ENCODE measurements at regions not wholly inside any gene's neighbourhood (a gene's known extent, or its start where the extent isn't known, plus 50 kb on each side); places are given as distances from the start of the nearest gene placed in this dataset.

GRCh38 chr6:21406316-21406715, 187.2 kb upstream of the SOX4 start:
- POLR2A ChIA-PET = no interaction called here
- Histone ChIP-seq H3K36me3 (ENCODE audit: control insufficient read depth in 2 of 2, insufficient read depth in 1 of 2, low read length in 2 of 2) (no peaks in the 10 kb centered on the region), H3K4me3 (ENCODE audit: low read depth, low read length) (no peak overlapping the region), H3K27ac (ENCODE audit: extremely low read depth, low read depth, low read length) (no peak overlapping the region), H3K4me1 (ENCODE audit: control insufficient read depth, insufficient read depth, low read length) (no peaks in the 10 kb centered on the region), H3K9me3 (ENCODE audit: control insufficient read depth, insufficient read depth, low read depth, low read length) (no peaks in the 10 kb centered on the region)
- TF ChIP-seq GLIS1 (tag by site-specific recombination; IDR thresholded peaks at IDR 0.05) (no peak), ZNF24 (tag by site-specific recombination; IDR thresholded peaks at IDR 0.05) (no peak), ZNF792 (tag by site-specific recombination; IDR thresholded peaks at IDR 0.05) (no peak), ZNF488 (tag by site-specific recombination; IDR thresholded peaks at IDR 0.05) (no peak), ZNF114 (tag by site-specific recombination; IDR thresholded peaks at IDR 0.05) (no peak), OSR2 (tag by site-specific recombination; IDR thresholded peaks at IDR 0.05) (no peak), PRDM10 (tag by site-specific recombination; IDR thresholded peaks at IDR 0.05) (no peak), ZNF184 (tag by site-specific recombination; IDR thresholded peaks at IDR 0.05) (no peak), RBAK (tag by site-specific recombination; IDR thresholded peaks at IDR 0.05) (no peak), ZNF510 (tag by site-specific recombination; IDR thresholded peaks at IDR 0.05; ENCODE audit: insufficient replicate concordance) (no peak)
- CTCF ChIA-PET = no interaction called here

GRCh38 chr6:21409231-21409630, 184.3 kb upstream of the SOX4 start:
- Histone ChIP-seq H3K9me3 (ENCODE audit: control insufficient read depth, insufficient read depth, low read depth, low read length) (no peaks in the 10 kb centered on the region), H3K4me3 (ENCODE audit: low read depth, low read length) (no peak overlapping the region), H3K36me3 (ENCODE audit: control insufficient read depth in 2 of 2, insufficient read depth in 1 of 2, low read length in 2 of 2) (no peaks in the 10 kb centered on the region), H3K4me1 (ENCODE audit: control insufficient read depth, insufficient read depth, low read length) (peaks cover 8% of the 10 kb centered on the region), H3K27ac (ENCODE audit: extremely low read depth, low read depth, low read length) (no peak overlapping the region)
- CTCF ChIA-PET = interaction anchor here (0.6 kb wide), 1 partner anchor 41 kb away, joined by 3 read pairs; no protein-coding TSS in a partner anchor
- POLR2A ChIA-PET = interaction anchor here (0.9 kb wide), 1 partner anchor 13 kb away, joined by 3 read pairs; no protein-coding TSS in a partner anchor
- no peak for TF ChIP-seq GFI1B (tag by site-specific recombination; IDR thresholded peaks at IDR 0.05)
- no peak for TF ChIP-seq ZBTB8A (tag by site-specific recombination; IDR thresholded peaks at IDR 0.05)
- TF ChIP-seq GLIS2 (tag by site-specific recombination; IDR thresholded peaks at IDR 0.05) = no peak
- TF ChIP-seq ZNF610 (tag by site-specific recombination; IDR thresholded peaks at IDR 0.05; ENCODE audit: borderline replicate concordance) = no peak
- no peak for TF ChIP-seq ZBTB20 (tag by site-specific recombination; IDR thresholded peaks at IDR 0.05)
- no peak for TF ChIP-seq WT1 (tag by site-specific recombination; IDR thresholded peaks at IDR 0.05)
- TF ChIP-seq ZNF248 (tag by site-specific recombination; IDR thresholded peaks at IDR 0.05) = no peak
- no peak for TF ChIP-seq ZNF391 (tag by site-specific recombination; IDR thresholded peaks at IDR 0.05; ENCODE audit: borderline replicate concordance, low read depth)

- Histone ChIP-seq H3K27ac (ENCODE audit: extremely low read depth, low read depth, low read length) (no peak overlapping the region), H3K4me1 (ENCODE audit: control insufficient read depth, insufficient read depth, low read length) (peaks cover 13% of the 10 kb centered on the region), H3K4me3 (ENCODE audit: low read depth, low read length) (no peak overlapping the region), H3K9me3 (ENCODE audit: control insufficient read depth, insufficient read depth, low read depth, low read length) (no peaks in the 10 kb centered on the region), H3K36me3 (ENCODE audit: control insufficient read depth in 2 of 2, insufficient read depth in 1 of 2, low read length in 2 of 2) (no peaks in the 10 kb centered on the region)
- ChIA-PET POLR2A (no interaction called here), CTCF (no interaction called here)
- TF ChIP-seq ZNF341 (tag by site-specific recombination; IDR thresholded peaks at IDR 0.05; ENCODE audit: low read depth) (no peak), ZNF610 (tag by site-specific recombination; IDR thresholded peaks at IDR 0.05; ENCODE audit: borderline replicate concordance) (peak; percentile 97), ZNF366 (tag by site-specific recombination; conservative IDR thresholded peaks at IDR 0.05) (no peak), ZNF660 (tag by site-specific recombination; IDR thresholded peaks at IDR 0.05) (no peak)
Measured at GRCh38 chr6:21413428-21413827, 180.1 kb upstream of the SOX4 start.
